OCI-LY7 (cell line): ENCODE measurements at regions not wholly inside any gene's neighbourhood (a gene's known extent, or its start where the extent isn't known, plus 50 kb on each side); places are given as distances from the start of the nearest gene placed in this dataset.

Experiments
- BruUV-seq: library from RNA; stranded (reverse); fragments of 400-500 nt; replicated peaks from 2 replicates; lab custom pipeline; 2021; lab: Mats Ljungman, UMichigan
- CTCF ChIA-PET: fragments of 300-600 bp; sonication (Branson Sonifier 250); formaldehyde crosslinking; loops from one replicate; lab custom pipeline; 2022; ENCODE audit warnings: antibody characterized with exemption; ENCODE audit not compliant: unreplicated experiment; lab: Charles Lee
- POLR2A ChIA-PET: fragments of 300-600 bp; sonication (Branson Sonifier 250); formaldehyde crosslinking; loops from one replicate; lab custom pipeline; 2022; ENCODE audit warnings: antibody characterized with exemption; lab: Charles Lee
- DNase-seq: peaks from one replicate; pipeline ENCODE4 v3.0.0-alpha.2; 2015; ENCODE audit warnings: low spot score
- H2AFZ ChIP-seq: fragments of 200-600 bp; sonication (generic), shearing (Covaris generic); 2 replicates; pipeline ENCODE4 v1.6.1; 2014; ENCODE audit warnings: mild to moderate bottlenecking, antibody characterized with exemption, low read length, moderate library complexity
- H3K27ac ChIP-seq: fragments of 200-600 bp; sonication (generic); 2 replicates; pipeline ENCODE4 v1.5.1; 2014; ENCODE audit warnings: mixed run types, low read depth, mild to moderate bottlenecking, moderate library complexity, low read length, inconsistent platforms; ENCODE audit not compliant: poor library complexity, severe bottlenecking
- H3K36me3 ChIP-seq: fragments of 200-600 bp; sonication (generic); 2 replicates; pipeline ENCODE4 v1.6.1; 2014; ENCODE audit warnings: mild to moderate bottlenecking, antibody characterized with exemption, low read length, moderate library complexity, mixed read lengths; ENCODE audit not compliant: insufficient read depth
- H3K4me1 ChIP-seq: fragments of 200-600 bp; sonication (generic); 2 replicates; pipeline ENCODE4 v1.5.1; 2014; ENCODE audit warnings: mild to moderate bottlenecking, low read length; ENCODE audit not compliant: insufficient read depth, poor library complexity, severe bottlenecking
- H3K4me2 ChIP-seq: fragments of 200-600 bp; sonication (generic); 2 replicates; pipeline ENCODE4 v1.6.1; 2014; ENCODE audit warnings: mild to moderate bottlenecking, low read length
- H3K4me3 ChIP-seq: fragments of 200-600 bp; sonication (generic); 2 replicates; pipeline ENCODE4 v1.5.1; 2014; ENCODE audit warnings: mild to moderate bottlenecking, low read depth, low read length; ENCODE audit not compliant: poor library complexity, severe bottlenecking
- H3K79me2 ChIP-seq: fragments of 200-600 bp; sonication (generic); 2 replicates; pipeline ENCODE4 v1.6.1; 2016; ENCODE audit warnings: low read depth, mild to moderate bottlenecking, low read length, moderate library complexity, mixed read lengths; ENCODE audit not compliant: insufficient read depth
- H3K9me2 ChIP-seq: fragments of 200-600 bp; sonication (generic); 2 replicates; pipeline ENCODE4 v1.6.1; 2016; ENCODE audit warnings: mild to moderate bottlenecking, low read length, mixed read lengths; ENCODE audit not compliant: insufficient read depth
- H3K9me3 ChIP-seq: fragments of 200-600 bp; sonication (generic); 2 replicates; pipeline ENCODE4 v1.6.1; 2014; ENCODE audit warnings: mild to moderate bottlenecking, mixed run types, low read length, mixed read lengths
- H4K20me1 ChIP-seq: fragments of 200-600 bp; sonication (generic); 2 replicates; pipeline ENCODE4 v1.6.1; 2014; ENCODE audit warnings: mild to moderate bottlenecking, antibody characterized with exemption, low read length, moderate library complexity, mixed read lengths; ENCODE audit not compliant: insufficient read depth
- EZH2phosphoT487 ChIP-seq: fragments of 200-600 bp; sonication (generic); IDR thresholded peaks from 2 replicates; pipeline ENCODE4 v1.6.1; 2018; ENCODE audit warnings: low read depth, borderline replicate concordance, mild to moderate bottlenecking, mixed run types, antibody characterized with exemption, low read length, moderate library complexity, mixed read lengths
- intact Hi-C: fragments of 100-400 bp; cut with micrococcal nuclease; formaldehyde crosslinking; loops from one replicate; pipeline ENCODE4 v1.10.0; 2022; ENCODE audit not compliant: unreplicated experiment
- TF ChIP-seq, protein P1 (sequence below): fragments of 200-600 bp; sonication (generic); conservative IDR thresholded peaks from 2 replicates; pipeline ENCODE4 v1.5.1; 2014; ENCODE audit warnings: mild to moderate bottlenecking, antibody characterized with exemption, low read length, moderate library complexity, mixed read lengths

DNA sequence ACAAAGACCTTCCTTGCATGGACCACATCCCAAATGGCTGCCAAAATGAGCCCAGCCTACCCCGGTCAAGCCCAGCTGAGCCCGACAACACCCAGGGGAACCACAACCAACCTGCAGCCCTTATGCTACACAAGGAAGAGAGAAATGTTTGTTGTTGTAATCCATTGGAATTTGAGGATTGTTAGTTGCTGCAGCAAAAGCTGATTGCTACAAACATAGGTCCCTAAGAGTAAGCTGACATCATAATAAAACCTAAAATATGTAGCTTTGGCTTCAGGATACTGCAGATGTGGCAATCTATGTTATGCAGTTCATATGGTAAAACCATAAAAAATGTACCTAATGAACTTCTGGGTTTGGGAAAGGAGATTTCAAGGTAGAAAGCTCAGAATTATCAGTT lies 65.5 kb upstream of the DNAH14 start:
- POLR2A ChIA-PET = no interaction called here

DNA sequence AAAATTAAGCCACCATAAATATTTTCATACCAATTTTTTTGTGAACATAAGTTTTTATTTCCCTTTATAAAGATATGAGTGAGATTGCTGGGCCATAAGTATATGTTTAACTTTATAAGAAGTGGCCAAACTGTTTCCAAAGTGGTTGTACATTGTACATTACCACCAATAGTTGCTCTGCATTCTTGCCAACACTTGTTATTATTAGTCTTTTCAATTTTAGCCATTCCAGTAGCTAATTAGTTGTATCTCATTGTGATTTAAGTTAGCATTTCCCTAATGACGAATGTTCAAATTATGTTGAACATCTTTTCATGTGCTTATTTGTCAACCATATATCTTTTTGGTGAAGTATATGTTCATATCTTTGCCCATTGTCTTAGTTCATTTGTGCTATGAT lies 64.0 kb upstream of the DNAH14 start:
- H3K4me1 ChIP-seq = no peaks in the 10 kb centered on the region
- no peak overlapping the region for H3K4me3 ChIP-seq
- H3K27ac ChIP-seq = no peak overlapping the region
- H4K20me1 ChIP-seq = no peaks in the 10 kb centered on the region
- H3K9me2 ChIP-seq = no peaks in the 10 kb centered on the region
- H3K36me3 ChIP-seq = no peaks in the 10 kb centered on the region
- ChIA-PET CTCF (no interaction called here), POLR2A (interaction anchor here (0.7 kb wide), 1 partner anchor 343 kb away, joined by 3 read pairs; no protein-coding TSS in a partner anchor)
- intact Hi-C loops = no loop called here
- TF ChIP-seq, protein P1, sequence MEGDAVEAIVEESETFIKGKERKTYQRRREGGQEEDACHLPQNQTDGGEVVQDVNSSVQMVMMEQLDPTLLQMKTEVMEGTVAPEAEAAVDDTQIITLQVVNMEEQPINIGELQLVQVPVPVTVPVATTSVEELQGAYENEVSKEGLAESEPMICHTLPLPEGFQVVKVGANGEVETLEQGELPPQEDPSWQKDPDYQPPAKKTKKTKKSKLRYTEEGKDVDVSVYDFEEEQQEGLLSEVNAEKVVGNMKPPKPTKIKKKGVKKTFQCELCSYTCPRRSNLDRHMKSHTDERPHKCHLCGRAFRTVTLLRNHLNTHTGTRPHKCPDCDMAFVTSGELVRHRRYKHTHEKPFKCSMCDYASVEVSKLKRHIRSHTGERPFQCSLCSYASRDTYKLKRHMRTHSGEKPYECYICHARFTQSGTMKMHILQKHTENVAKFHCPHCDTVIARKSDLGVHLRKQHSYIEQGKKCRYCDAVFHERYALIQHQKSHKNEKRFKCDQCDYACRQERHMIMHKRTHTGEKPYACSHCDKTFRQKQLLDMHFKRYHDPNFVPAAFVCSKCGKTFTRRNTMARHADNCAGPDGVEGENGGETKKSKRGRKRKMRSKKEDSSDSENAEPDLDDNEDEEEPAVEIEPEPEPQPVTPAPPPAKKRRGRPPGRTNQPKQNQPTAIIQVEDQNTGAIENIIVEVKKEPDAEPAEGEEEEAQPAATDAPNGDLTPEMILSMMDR = no peak
- TF ChIP-seq EZH2phosphoT487 = no peak
- H3K4me2 ChIP-seq = no peak overlapping the region
- H3K79me2 ChIP-seq = no peaks in the 10 kb centered on the region
- no peak for DNase-seq
- H2AFZ ChIP-seq = no peak overlapping the region
- BruUV-seq = no TSS peak
- no peaks in the 10 kb centered on the region for H3K9me3 ChIP-seq

More for the DNA sequence above, 65.5 kb upstream of the DNAH14 start:
- Histone ChIP-seq H3K9me2 (no peaks in the 10 kb centered on the region), H3K4me2 (no peak overlapping the region), H3K4me3 (no peak overlapping the region), H2AFZ (no peak overlapping the region), H3K27ac (no peak overlapping the region), H3K9me3 (no peaks in the 10 kb centered on the region), H3K4me1 (no peaks in the 10 kb centered on the region), H3K79me2 (no peaks in the 10 kb centered on the region), H4K20me1 (no peaks in the 10 kb centered on the region), H3K36me3 (no peaks in the 10 kb centered on the region)
- TF ChIP-seq, protein P1 = no peak
- no TSS peak for BruUV-seq
- DNase-seq = no peak
- intact Hi-C loops = no loop called here
- CTCF ChIA-PET = no interaction called here

DNA sequence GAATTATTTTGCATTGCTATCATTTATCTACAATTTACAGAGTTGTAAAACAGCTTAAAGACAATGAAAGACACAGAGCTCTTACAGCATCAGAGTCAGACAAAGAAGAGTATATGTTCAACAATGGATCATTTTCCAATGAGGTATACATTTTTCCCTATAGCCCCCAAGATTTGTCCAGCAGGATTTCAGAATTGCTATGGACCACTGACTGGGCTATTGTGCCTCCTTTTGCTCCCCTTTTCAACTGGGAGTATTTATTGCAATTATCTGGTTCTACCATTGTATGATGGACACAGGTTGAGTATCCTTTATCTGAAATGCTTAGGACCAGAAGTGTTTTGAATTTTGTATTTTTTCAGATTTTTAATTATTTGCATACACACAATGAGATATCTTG lies 62.5 kb upstream of the DNAH14 start:
- intact Hi-C loops = no loop called here
- Histone ChIP-seq H3K4me2 (no peak overlapping the region), H2AFZ (no peak overlapping the region), H3K4me1 (no peaks in the 10 kb centered on the region), H3K79me2 (no peaks in the 10 kb centered on the region), H3K27ac (no peak overlapping the region), H3K36me3 (no peaks in the 10 kb centered on the region), H3K9me2 (no peaks in the 10 kb centered on the region), H3K9me3 (no peaks in the 10 kb centered on the region), H3K4me3 (no peak overlapping the region), H4K20me1 (no peaks in the 10 kb centered on the region)
- ChIA-PET POLR2A (no interaction called here), CTCF (no interaction called here)
- TF ChIP-seq EZH2phosphoT487 = no peak
- TF ChIP-seq, protein P1 = no peak
- no peak for DNase-seq
- BruUV-seq = no TSS peak
